ENCODE measurements at regions not wholly inside any gene's neighbourhood (a gene's known extent, or its start where the extent isn't known, plus 50 kb on each side); places are given as distances from the start of the nearest gene placed in this dataset.

- TF ChIP-seq PAX8 (CRISPR knock-in tag; IDR thresholded peaks at IDR 0.05; ENCODE audit: borderline replicate concordance) (no peak), PHF20 (CRISPR knock-in tag; IDR thresholded peaks at IDR 0.05) (no peak), ZNF350 (CRISPR knock-in tag; IDR thresholded peaks at IDR 0.05; ENCODE audit: borderline replicate concordance, low read depth) (no peak), GATA4 (IDR thresholded peaks at IDR 0.05; ENCODE audit: borderline replicate concordance, low read depth) (no peak), HNRNPH1 (optimal IDR thresholded peaks at IDR 0.05; ENCODE audit: low read depth, low read length) (no peak), THAP7 (CRISPR knock-in tag; IDR thresholded peaks at IDR 0.05) (no peak), RFXANK (CRISPR knock-in tag; IDR thresholded peaks at IDR 0.05) (no peak), NFYB (CRISPR knock-in tag; IDR thresholded peaks at IDR 0.05) (no peak), NR1H2 (CRISPR knock-in tag; IDR thresholded peaks at IDR 0.05; ENCODE audit: borderline replicate concordance, low read depth) (no peak), HOXA7 (CRISPR knock-in tag; IDR thresholded peaks at IDR 0.05) (no peak), HDAC1 (CRISPR knock-in tag; IDR thresholded peaks at IDR 0.05) (peak; percentile 76), ATF7-NPFF (CRISPR knock-in tag; IDR thresholded peaks at IDR 0.05; ENCODE audit: low read depth) (no peak), PREB (CRISPR knock-in tag; IDR thresholded peaks at IDR 0.05) (no peak), ZNF547 (CRISPR knock-in tag; IDR thresholded peaks at IDR 0.05) (no peak), ZBTB1 (CRISPR knock-in tag; IDR thresholded peaks at IDR 0.05; ENCODE audit: borderline replicate concordance) (no peak), ZNF720 (CRISPR knock-in tag; IDR thresholded peaks at IDR 0.05) (no peak), PPARG (CRISPR knock-in tag; conservative IDR thresholded peaks at IDR 0.05) (peak; percentile 84; the same call in 1 of the 2 replicates), ZNF292 (CRISPR knock-in tag; IDR thresholded peaks at IDR 0.05; ENCODE audit: borderline replicate concordance, low read depth) (0 out of 2 replicates have a peak, but pooled peaks have one; percentile 25), ZNF562 (CRISPR knock-in tag; IDR thresholded peaks at IDR 0.05; ENCODE audit: borderline replicate concordance) (no peak), NFKB2 (CRISPR knock-in tag; IDR thresholded peaks at IDR 0.05; ENCODE audit: borderline replicate concordance) (no peak), AHDC1 (CRISPR knock-in tag; IDR thresholded peaks at IDR 0.05; ENCODE audit: borderline replicate concordance) (peak; percentile 83), ZNF772 (CRISPR knock-in tag; IDR thresholded peaks at IDR 0.05) (0 out of 2 replicates have a peak, but pooled peaks have one; percentile 31), ZNF619 (CRISPR knock-in tag; IDR thresholded peaks at IDR 0.05) (no peak), ZNF691 (CRISPR knock-in tag; IDR thresholded peaks at IDR 0.05; ENCODE audit: borderline replicate concordance, low read depth) (no peak), ISX (CRISPR knock-in tag; conservative IDR thresholded peaks at IDR 0.05) (no peak)
These were observed 59.1 kb upstream of the ACSL1 start (continued) for GRCh38 chr4:184884883-184885282.

All from HepG2 (cell line).